ENCODE measurements at regions not wholly inside any gene's neighbourhood (a gene's known extent, or its start where the extent isn't known, plus 50 kb on each side); places are given as distances from the start of the nearest gene placed in this dataset.
"Not testable (repeated sequence)": the region's sequence is repeated elsewhere in the genome, so short reads cannot be mapped to it uniquely, and the experiment has no call there.

- TF ChIP-seq REST (IDR thresholded peaks at IDR 0.05; ENCODE audit: borderline replicate concordance) (peak; percentile 12; the same call in 1 of the 2 replicates), ARID1B (IDR thresholded peaks at IDR 0.05) (peak; percentile 63)
- not testable (repeated sequence) for TF ChIP-seq REST (CRISPR knock-in tag; IDR thresholded peaks at IDR 0.05; ENCODE audit: low read depth)
Measured at GRCh38 chr1:242924717-242925116, 330.4 kb downstream of the CEP170 start (continued).

- H3K27me3 ChIP-seq (ENCODE audit: control insufficient read depth in 2 of 2, insufficient read depth in 2 of 2, low read length in 2 of 2): peaks cover 0 to 13% of the 10 kb centered on the region in 2 experiments; a peak in 2 of 5 replicates
- H4K20me1 ChIP-seq (replicated peaks; ENCODE audit: control insufficient read depth, insufficient read depth, low read length); BruUV-seq (replicated peaks); H3K36me3 ChIP-seq (ENCODE audit: control insufficient read depth, insufficient read depth, low read length); H3K9me1 ChIP-seq (ENCODE audit: control insufficient read depth, insufficient read depth, low read length); H3K79me2 ChIP-seq (ENCODE audit: control insufficient read depth, insufficient read depth, low read length); H3K9me3 ChIP-seq (replicated peaks; ENCODE audit: control insufficient read depth, insufficient read depth, low read depth, low read length); H3K4me3 ChIP-seq; CTCF ChIA-PET (ENCODE audit: low intra/inter-chr PET ratio); FAIRE-seq; H3K4me1 ChIP-seq (replicated peaks in 1 of 2; ENCODE audit: control insufficient read depth in 2 of 2, insufficient read depth in 2 of 2, low read length in 2 of 2); H3K4me2 ChIP-seq (ENCODE audit: insufficient read depth, low read length); H3K27ac ChIP-seq (ENCODE audit: extremely low read depth, low read depth, low read length); POLR2A ChIA-PET; H3K9ac ChIP-seq (ENCODE audit: insufficient read depth in 1 of 2, low read depth in 2 of 2, low read length in 2 of 2); H2AFZ ChIP-seq (ENCODE audit: low read depth, low read length); in situ Hi-C loops (cut with MboI); DNase-seq (ENCODE audit: extremely low read depth in 1 of 4, low spot score in 3 of 4): not testable (repeated sequence)
- peak; percentile 8; the same call in 1 of the 3 replicates for ATAC-seq
- 56% methylated on average over 3 of the region's 3 CpGs for WGBS (ENCODE audit: insufficient coverage, low coverage, missing lambda C conversion rate)
- intact Hi-C loops (cut with micrococcal nuclease): loop anchor here (10.0 kb wide), 1 partner anchor 401 kb away; no protein-coding TSS in a partner anchor
Measured at GRCh38 chr1:242923603-242924002, 331.5 kb downstream of the CEP170 start.

Data from K562 (cell line).